ENCODE measurements at regions not wholly inside any gene's neighbourhood (a gene's known extent, or its start where the extent isn't known, plus 50 kb on each side); places are given as distances from the start of the nearest gene placed in this dataset.

GRCh38 chr13:83498045-83498444 lies 384.2 kb downstream of the SLITRK1 start:
- intact Hi-C loops (cut with DNase I), result no loop called here
- Histone ChIP-seq H3K27ac (no peak overlapping the region), H3K4me1 (no peaks in the 10 kb centered on the region), H3K36me3 (no peaks in the 10 kb centered on the region), H3K9me3 (no peaks in the 10 kb centered on the region), H3K4me3 (no peak overlapping the region), H3K9ac (ENCODE audit: low read depth in 2 of 2, low read length in 2 of 2) (no peak overlapping the region), H3K27me3 (no peaks in the 10 kb centered on the region)
- DNase-seq, result no peak
- TF ChIP-seq CTCF (IDR thresholded peaks at IDR 0.05), result no peak

GRCh38 chr13:83496501-83496900 lies 385.8 kb downstream of the SLITRK1 start:
- no peaks in the 10 kb centered on the region for H3K36me3 ChIP-seq
- intact Hi-C loops (cut with DNase I), result no loop called here
- no peak for DNase-seq
- H3K4me1 ChIP-seq, result no peaks in the 10 kb centered on the region
- no peaks in the 10 kb centered on the region for H3K27me3 ChIP-seq
- no peak for TF ChIP-seq CTCF (IDR thresholded peaks at IDR 0.05)
- no peak overlapping the region for H3K9ac ChIP-seq (ENCODE audit: low read depth in 2 of 2, low read length in 2 of 2)
- no peak overlapping the region for H3K27ac ChIP-seq
- no peak overlapping the region for H3K4me3 ChIP-seq
- no peaks in the 10 kb centered on the region for H3K9me3 ChIP-seq

GRCh38 chr13:83485101-83485500 lies 397.2 kb downstream of the SLITRK1 start:
- no peaks in the 10 kb centered on the region for H3K4me1 ChIP-seq
- TF ChIP-seq CTCF (IDR thresholded peaks at IDR 0.05), result no peak
- H3K9me3 ChIP-seq, result no peaks in the 10 kb centered on the region
- no peaks in the 10 kb centered on the region for H3K36me3 ChIP-seq
- DNase-seq, result no peak
- H3K27me3 ChIP-seq, result no peaks in the 10 kb centered on the region
- no peak overlapping the region for H3K4me3 ChIP-seq
- no peak overlapping the region for H3K27ac ChIP-seq
- intact Hi-C loops (cut with DNase I), result no loop called here
- no peak overlapping the region for H3K9ac ChIP-seq (ENCODE audit: low read depth in 2 of 2, low read length in 2 of 2)

GRCh38 chr13:83471011-83471410 lies 411.3 kb downstream of the SLITRK1 start:
- DNase-seq, result no peak
- intact Hi-C loops (cut with DNase I), result no loop called here
- TF ChIP-seq CTCF (IDR thresholded peaks at IDR 0.05), result no peak
- Histone ChIP-seq H3K36me3 (no peaks in the 10 kb centered on the region), H3K27me3 (no peaks in the 10 kb centered on the region), H3K27ac (no peak overlapping the region), H3K9ac (ENCODE audit: low read depth in 2 of 2, low read length in 2 of 2) (no peak overlapping the region), H3K9me3 (no peaks in the 10 kb centered on the region), H3K4me3 (no peak overlapping the region), H3K4me1 (no peaks in the 10 kb centered on the region)

- no peaks in the 10 kb centered on the region for H3K27me3 ChIP-seq
- H3K9ac ChIP-seq (ENCODE audit: low read depth in 2 of 2, low read length in 2 of 2), result no peak overlapping the region
- H3K4me3 ChIP-seq, result no peak overlapping the region
- no peak for TF ChIP-seq CTCF (IDR thresholded peaks at IDR 0.05)
- intact Hi-C loops (cut with DNase I), result no loop called here
- no peaks in the 10 kb centered on the region for H3K9me3 ChIP-seq
- DNase-seq, result no peak
- H3K4me1 ChIP-seq, result no peaks in the 10 kb centered on the region
- no peak overlapping the region for H3K27ac ChIP-seq
- H3K36me3 ChIP-seq, result no peaks in the 10 kb centered on the region
These were observed 412.0 kb downstream of the SLITRK1 start for GRCh38 chr13:83470133-83470797.

Measured in colonic mucosa (tissue), 4 donors.